Stomach (tissue), 4 donors: ENCODE measurements at regions not wholly inside any gene's neighbourhood (a gene's known extent, or its start where the extent isn't known, plus 50 kb on each side); places are given as distances from the start of the nearest gene placed in this dataset.

Experiments
- POLR2A ChIP-seq, 4 donors: fragments of 450-650 bp; IDR thresholded peaks; one replicate each; pipeline ENCODE4 v1.6.1; 2016; ENCODE audit warnings: antibody characterized with exemption in 4 of 4, control low read depth in 2 of 4, mild to moderate bottlenecking in 1 of 4, moderate library complexity in 1 of 4
- POLR2AphosphoS5 ChIP-seq, 3 donors: sonication (generic); formaldehyde crosslinking; IDR thresholded peaks; one replicate each; pipeline ENCODE4 v1.6.1; 2016; ENCODE audit warnings: antibody characterized with exemption in 3 of 3

DNA sequence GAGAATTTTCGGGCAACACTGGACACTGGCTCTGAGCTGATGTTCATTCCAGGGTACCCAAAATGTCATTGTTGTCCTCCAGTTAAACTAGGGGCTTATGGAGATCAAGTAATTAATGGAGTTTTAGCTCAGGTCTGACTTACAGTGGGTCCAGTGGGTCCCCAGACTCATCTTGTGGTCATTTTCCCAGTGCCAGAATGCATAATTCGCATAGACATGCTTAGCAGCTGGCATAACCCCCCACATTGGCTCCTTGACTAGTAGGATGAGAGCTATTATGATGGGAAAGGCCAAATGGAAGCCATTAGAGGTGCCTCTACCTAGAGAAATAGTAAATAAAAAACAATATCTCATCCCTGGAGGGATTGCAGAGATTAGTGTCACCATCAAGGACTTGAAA is 818.9 kb downstream of the TMTC2 start:
- TF ChIP-seq POLR2AphosphoS5 (IDR thresholded peaks at IDR 0.05) (no peak), POLR2A (IDR thresholded peaks at IDR 0.05) (no peak)
